ENCODE measurements at regions not wholly inside any gene's neighbourhood (a gene's known extent, or its start where the extent isn't known, plus 50 kb on each side); places are given as distances from the start of the nearest gene placed in this dataset.

DNA sequence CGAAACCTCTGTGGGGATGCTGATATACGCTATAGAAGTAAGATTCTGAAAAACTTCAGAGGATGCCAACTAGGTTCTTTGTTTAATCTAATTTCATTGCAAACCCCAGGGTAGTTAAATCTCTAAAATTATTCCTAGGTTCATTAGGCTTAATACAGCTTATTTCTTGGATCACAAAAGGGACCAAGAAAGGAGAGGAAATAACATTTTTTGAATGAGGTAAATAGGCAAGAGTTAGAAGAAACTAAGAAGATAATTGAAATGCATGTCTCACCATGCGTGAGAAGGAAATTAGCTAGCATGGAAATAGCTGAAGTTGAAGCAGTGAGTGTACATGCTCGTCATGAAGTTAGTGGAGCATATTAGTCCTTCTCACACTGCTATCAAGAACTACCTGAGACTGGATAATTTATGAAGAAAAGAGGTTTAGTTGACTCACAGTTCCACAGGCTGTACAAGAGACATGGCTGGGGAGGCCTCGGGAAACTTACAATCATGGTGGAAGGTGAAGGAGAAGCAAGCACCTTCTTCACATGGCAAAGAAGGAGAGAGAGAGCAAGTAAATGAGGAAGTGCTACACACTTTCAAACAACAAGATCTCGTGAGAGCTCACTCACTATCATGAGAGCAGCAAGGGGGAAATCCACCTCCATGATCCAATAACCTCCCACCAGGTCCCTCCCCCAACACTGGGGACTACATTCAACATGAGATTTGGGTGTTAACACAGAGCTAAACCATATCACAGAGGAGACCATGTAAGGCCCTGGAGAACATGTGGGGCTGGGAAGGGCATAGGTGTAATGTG is 125.1 kb upstream of the OSMR start:
- WGBS (ENCODE audit: insufficient coverage), result 17% methylated on average over 1 of the region's 6 CpGs
- Histone ChIP-seq H3K9ac (ENCODE audit: low read length) (no peak overlapping the region), H2AFZ (ENCODE audit: insufficient read depth, low read depth, low read length, poor library complexity, severe bottlenecking) (no peak overlapping the region), H3K9me3 (ENCODE audit: control extremely low read depth in 1 of 3, control insufficient read depth in 2 of 3, insufficient read depth in 1 of 3, low read length in 2 of 3) (peaks cover 0 to 3% (median 0%) of the 10 kb centered on the region in 3 donors), H4K20me1 (ENCODE audit: control insufficient read depth, insufficient read depth, low read length, poor library complexity, severe bottlenecking) (no peaks in the 10 kb centered on the region), H3K27ac (ENCODE audit: low read length in 2 of 2) (no peak overlapping the region), H3K36me3 (replicated peaks in 1 of 2; ENCODE audit: control extremely low read depth in 1 of 2, control insufficient read depth in 1 of 2, extremely low read depth in 1 of 2, insufficient read depth in 2 of 2, low read length in 1 of 2) (no peaks in the 10 kb centered on the region), H3K27me3 (replicated peaks in 1 of 4; ENCODE audit: control extremely low read depth in 1 of 4, control insufficient read depth in 3 of 4, insufficient read depth in 4 of 4, low read length in 3 of 4) (no peaks in the 10 kb centered on the region), H3K4me2 (replicated peaks; ENCODE audit: low read depth, low read length, poor library complexity, severe bottlenecking) (no peak overlapping the region), H3K79me2 (ENCODE audit: control insufficient read depth, insufficient read depth, low read length) (no peaks in the 10 kb centered on the region), H3K4me3 (ENCODE audit: control extremely low read depth in 1 of 5, extremely low read depth in 1 of 5, insufficient read depth in 1 of 5, low read depth in 2 of 5, low read length in 4 of 5) (no peak overlapping the region), H3K4me1 (ENCODE audit: control insufficient read depth in 2 of 2, insufficient read depth in 2 of 2, low read length in 2 of 2) (no peaks in the 10 kb centered on the region)
- no peak overlapping the region for H3K27ac Mint-ChIP-seq
- POLR2A ChIA-PET, result no interaction called here
- DNase-seq (no peak), ATAC-seq (ENCODE audit: low read depth) (no peak)
- CTCF ChIA-PET, result no interaction called here
- H3K4me1 Mint-ChIP-seq, result no peaks in the 10 kb centered on the region
- H3K4me3 Mint-ChIP-seq, result no peak overlapping the region
- intact Hi-C loops (cut with micrococcal nuclease), result no loop called here
- H3K27me3 Mint-ChIP-seq, result peaks cover 1% of the 10 kb centered on the region
- TF ChIP-seq, protein P1, sequence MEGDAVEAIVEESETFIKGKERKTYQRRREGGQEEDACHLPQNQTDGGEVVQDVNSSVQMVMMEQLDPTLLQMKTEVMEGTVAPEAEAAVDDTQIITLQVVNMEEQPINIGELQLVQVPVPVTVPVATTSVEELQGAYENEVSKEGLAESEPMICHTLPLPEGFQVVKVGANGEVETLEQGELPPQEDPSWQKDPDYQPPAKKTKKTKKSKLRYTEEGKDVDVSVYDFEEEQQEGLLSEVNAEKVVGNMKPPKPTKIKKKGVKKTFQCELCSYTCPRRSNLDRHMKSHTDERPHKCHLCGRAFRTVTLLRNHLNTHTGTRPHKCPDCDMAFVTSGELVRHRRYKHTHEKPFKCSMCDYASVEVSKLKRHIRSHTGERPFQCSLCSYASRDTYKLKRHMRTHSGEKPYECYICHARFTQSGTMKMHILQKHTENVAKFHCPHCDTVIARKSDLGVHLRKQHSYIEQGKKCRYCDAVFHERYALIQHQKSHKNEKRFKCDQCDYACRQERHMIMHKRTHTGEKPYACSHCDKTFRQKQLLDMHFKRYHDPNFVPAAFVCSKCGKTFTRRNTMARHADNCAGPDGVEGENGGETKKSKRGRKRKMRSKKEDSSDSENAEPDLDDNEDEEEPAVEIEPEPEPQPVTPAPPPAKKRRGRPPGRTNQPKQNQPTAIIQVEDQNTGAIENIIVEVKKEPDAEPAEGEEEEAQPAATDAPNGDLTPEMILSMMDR (IDR thresholded peaks at IDR 0.05), result no peak
- H3K9me3 Mint-ChIP-seq (ENCODE audit: insufficient read depth), result no peaks in the 10 kb centered on the region

DNA sequence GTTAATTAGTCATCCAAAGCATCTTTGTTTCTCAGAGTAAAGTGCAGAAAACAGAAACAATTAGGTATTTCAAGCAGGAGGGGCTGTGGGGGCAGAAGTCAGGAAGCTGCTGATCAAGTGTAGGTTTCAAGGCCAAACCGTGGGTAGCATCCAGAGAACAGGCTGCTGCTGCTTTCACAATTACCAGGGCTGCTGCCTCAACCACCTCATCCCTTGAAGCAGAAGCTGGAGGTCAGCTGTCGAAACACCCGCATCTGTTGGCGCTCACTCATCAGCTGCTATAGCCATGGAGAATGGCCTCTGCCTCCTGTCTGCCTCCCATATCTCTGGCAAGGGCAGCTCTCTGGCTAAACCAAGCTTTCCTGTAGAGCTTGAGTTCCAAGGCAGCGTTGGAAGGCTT is 122.9 kb upstream of the OSMR start:
- H2AFZ ChIP-seq (ENCODE audit: insufficient read depth, low read depth, low read length, poor library complexity, severe bottlenecking), result no peak overlapping the region
- no peaks in the 10 kb centered on the region for H3K4me1 Mint-ChIP-seq
- H3K27ac ChIP-seq (ENCODE audit: low read length in 2 of 2), result no peak overlapping the region
- no peak overlapping the region for H3K4me3 ChIP-seq (ENCODE audit: control extremely low read depth in 1 of 5, extremely low read depth in 1 of 5, insufficient read depth in 1 of 5, low read depth in 2 of 5, low read length in 4 of 5)
- no peak overlapping the region for H3K9ac ChIP-seq (ENCODE audit: low read length)
- no peaks in the 10 kb centered on the region for H3K27me3 ChIP-seq (replicated peaks in 1 of 4; ENCODE audit: control extremely low read depth in 1 of 4, control insufficient read depth in 3 of 4, insufficient read depth in 4 of 4, low read length in 3 of 4)
- ChIA-PET POLR2A (no interaction called here), CTCF (no interaction called here)
- TF ChIP-seq, protein P1 (IDR thresholded peaks at IDR 0.05), result no peak
- no peak for TF ChIP-seq EZH2 (IDR thresholded peaks at IDR 0.05; ENCODE audit: borderline replicate concordance, insufficient read depth, low read depth, low read length, poor library complexity, severe bottlenecking)
- H3K79me2 ChIP-seq (ENCODE audit: control insufficient read depth, insufficient read depth, low read length), result no peaks in the 10 kb centered on the region
- no peak overlapping the region for H3K4me2 ChIP-seq (replicated peaks; ENCODE audit: low read depth, low read length, poor library complexity, severe bottlenecking)
- H3K27me3 Mint-ChIP-seq, result peaks cover 3% of the 10 kb centered on the region
- no peak for DNase-seq
- H3K36me3 ChIP-seq (replicated peaks in 1 of 2; ENCODE audit: control extremely low read depth in 1 of 2, control insufficient read depth in 1 of 2, extremely low read depth in 1 of 2, insufficient read depth in 2 of 2, low read length in 1 of 2), result no peaks in the 10 kb centered on the region
- WGBS (ENCODE audit: insufficient coverage), result 75% methylated on average over 5 of the region's 5 CpGs
- no peaks in the 10 kb centered on the region for H3K4me1 ChIP-seq (ENCODE audit: control insufficient read depth in 2 of 2, insufficient read depth in 2 of 2, low read length in 2 of 2)
- intact Hi-C loops (cut with micrococcal nuclease), result no loop called here
- H3K4me3 Mint-ChIP-seq, result no peak overlapping the region
- H4K20me1 ChIP-seq (ENCODE audit: control insufficient read depth, insufficient read depth, low read length, poor library complexity, severe bottlenecking), result no peaks in the 10 kb centered on the region
- no peak for ATAC-seq (ENCODE audit: low read depth)
- H3K9me3 ChIP-seq (ENCODE audit: control extremely low read depth in 1 of 3, control insufficient read depth in 2 of 3, insufficient read depth in 1 of 3, low read length in 2 of 3), result peaks cover 0 to 6% (median 0%) of the 10 kb centered on the region in 3 donors
- no peak overlapping the region for H3K27ac Mint-ChIP-seq
- H3K9me3 Mint-ChIP-seq (ENCODE audit: insufficient read depth), result no peaks in the 10 kb centered on the region
